GM19372 (cell line): ENCODE measurements at regions not wholly inside any gene's neighbourhood (a gene's known extent, or its start where the extent isn't known, plus 50 kb on each side); places are given as distances from the start of the nearest gene placed in this dataset.

Experiments used
- ATAC-seq: cut with Tn5 transposase; IDR thresholded peaks from one replicate; pipeline ENCODE4 v1.9.1; 2021; ENCODE audit warnings: mild to moderate bottlenecking, low read depth, moderate library complexity; ENCODE audit not compliant: unreplicated experiment

- ATAC-seq: no peak
Measured at GRCh38 chr10:131803860-131804425, 96.9 kb upstream of the PPP2R2D start.

- ATAC-seq: no peak
Measured at GRCh38 chr10:131804551-131805295, 96.1 kb upstream of the PPP2R2D start.

- ATAC-seq: no peak
Measured at GRCh38 chr10:131805696-131806095, 95.1 kb upstream of the PPP2R2D start.

GRCh38 chr10:131806146-131806545 is 94.7 kb upstream of the PPP2R2D start:
- ATAC-seq: no peak

- ATAC-seq: no peak
Measured at GRCh38 chr10:131806646-131807317, 94.0 kb upstream of the PPP2R2D start.

GRCh38 chr10:131808370-131808930 is 92.4 kb upstream of the PPP2R2D start:
- ATAC-seq: no peak

GRCh38 chr10:131810036-131810804 is 90.6 kb upstream of the PPP2R2D start:
- ATAC-seq: no peak

GRCh38 chr10:131810805-131811629 is 89.8 kb upstream of the PPP2R2D start:
- no peak for ATAC-seq

- ATAC-seq: no peak
Measured at GRCh38 chr10:131811630-131812403, 89.0 kb upstream of the PPP2R2D start.

GRCh38 chr10:131812736-131813604 is 87.8 kb upstream of the PPP2R2D start:
- no peak for ATAC-seq

- no peak for ATAC-seq
Measured at GRCh38 chr10:131814567-131815265, 86.1 kb upstream of the PPP2R2D start.

GRCh38 chr10:131815266-131816156 is 85.3 kb upstream of the PPP2R2D start:
- ATAC-seq: no peak

GRCh38 chr10:131816157-131816775 is 84.5 kb upstream of the PPP2R2D start:
- ATAC-seq: no peak

GRCh38 chr10:131816941-131817700 is 83.7 kb upstream of the PPP2R2D start:
- ATAC-seq: no peak

- ATAC-seq: no peak
Measured at GRCh38 chr10:131817866-131818509, 82.8 kb upstream of the PPP2R2D start.
